Aorta (tissue), 5 donors: ENCODE measurements at regions not wholly inside any gene's neighbourhood (a gene's known extent, or its start where the extent isn't known, plus 50 kb on each side); places are given as distances from the start of the nearest gene placed in this dataset.

Source experiments
- ATAC-seq: fragments of 200-7000 bp; cut with Tn5 transposase; one replicate; pipeline ENCODE4 v1.9.1; 2022; ENCODE audit warnings: moderate library complexity; ENCODE audit not compliant: low FRiP score
- DNase-seq, 2 donors: peaks; one replicate each; pipeline ENCODE4 v3.0.0-alpha.2; 2020
- H3K27ac ChIP-seq, 2 donors: one replicate each; pipeline ENCODE4 v1.5.1; 2013; ENCODE audit warnings: low read length in 2 of 2, mild to moderate bottlenecking in 2 of 2, moderate library complexity in 2 of 2, control low read depth in 1 of 2, inconsistent platforms in 1 of 2, low read depth in 1 of 2
- H3K27me3 ChIP-seq, 2 donors: one replicate each; pipeline ENCODE4 v1.6.1; 2013; ENCODE audit warnings: control low read depth in 1 of 2, low read length in 1 of 2, mild to moderate bottlenecking in 1 of 2, moderate library complexity in 1 of 2; ENCODE audit not compliant: insufficient read depth in 2 of 2, control insufficient read depth in 1 of 2
- H3K36me3 ChIP-seq, 2 donors: one replicate each; pipeline ENCODE4 v1.6.1; 2013; ENCODE audit warnings: control low read depth in 1 of 2, low read length in 1 of 2, mild to moderate bottlenecking in 1 of 2; ENCODE audit not compliant: insufficient read depth in 2 of 2, control insufficient read depth in 1 of 2
- H3K4me1 ChIP-seq, 2 donors: one replicate each; pipeline ENCODE4 v1.6.1; 2013; ENCODE audit warnings: low read length in 2 of 2, control low read depth in 1 of 2, mild to moderate bottlenecking in 1 of 2, moderate library complexity in 1 of 2; ENCODE audit not compliant: insufficient read depth in 2 of 2, control insufficient read depth in 1 of 2
- H3K4me3 ChIP-seq, 2 donors: one replicate each; pipeline ENCODE4 v1.5.1; 2013; ENCODE audit warnings: low read length in 2 of 2, control low read depth in 1 of 2, mild to moderate bottlenecking in 1 of 2
- H3K9me3 ChIP-seq: one replicate; pipeline ENCODE4 v1.6.1; 2013; ENCODE audit warnings: mild to moderate bottlenecking, low read length; ENCODE audit not compliant: control insufficient read depth
- WGBS, 2 donors: extraction: QIAGEN DNeasy Blood & Tissue Kit; methylation state at CpG; one replicate each; pipeline ENCODE4 v1.1.7; 2013; 5-methylcytosine and 5-hydroxymethylcytosine counted together
- intact Hi-C, 2 donors: fragments of 100-400 bp; cut with DNase I; formaldehyde crosslinking; loops; one replicate each; pipeline versions ENCODE4 v1.14.2 to v1.15.0; 2022
- donor health status: healthy with polysubstance abuse.
- donor health status: Bipolar disorder and iron deficiency.
- donor health status: DM: no; HTN: no; CAD: no.
- donor health status: DM: no; HTN: no; CAD: no.
- donor health status: DM: yes; HTN: yes; CAD: no.

DNA sequence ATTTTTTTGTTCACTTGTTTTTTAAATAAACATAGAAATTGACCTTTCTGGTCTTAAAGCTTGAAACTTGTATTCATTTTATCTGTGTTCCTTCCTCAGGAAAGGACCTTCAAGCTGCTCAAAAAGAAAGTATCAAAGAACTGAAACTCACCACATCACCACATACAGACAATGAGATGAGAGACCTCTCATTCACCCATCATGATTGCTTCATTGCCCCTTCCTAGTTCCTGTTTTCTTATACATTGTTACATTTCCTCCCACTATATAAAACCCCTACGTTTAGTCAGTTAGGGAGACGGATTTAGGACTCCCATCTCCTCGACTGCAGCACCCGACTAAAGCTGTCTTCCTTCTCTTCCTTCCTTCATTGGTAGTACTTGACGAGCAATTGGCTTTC, 180.5 kb upstream of the OPRM1 start:
- no peak for DNase-seq
- Histone ChIP-seq H3K27ac (no peak overlapping the region), H3K9me3 (peaks cover 1% of the 10 kb centered on the region), H3K27me3 (no peaks in the 10 kb centered on the region), H3K36me3 (no peaks in the 10 kb centered on the region), H3K4me3 (no peak overlapping the region), H3K4me1 (no peaks in the 10 kb centered on the region)
- ATAC-seq, result no peak
- WGBS, 2 donors, result 71 to 86% methylated on average over 5 of the region's 5 CpGs
- intact Hi-C loops, result no loop called here

DNA sequence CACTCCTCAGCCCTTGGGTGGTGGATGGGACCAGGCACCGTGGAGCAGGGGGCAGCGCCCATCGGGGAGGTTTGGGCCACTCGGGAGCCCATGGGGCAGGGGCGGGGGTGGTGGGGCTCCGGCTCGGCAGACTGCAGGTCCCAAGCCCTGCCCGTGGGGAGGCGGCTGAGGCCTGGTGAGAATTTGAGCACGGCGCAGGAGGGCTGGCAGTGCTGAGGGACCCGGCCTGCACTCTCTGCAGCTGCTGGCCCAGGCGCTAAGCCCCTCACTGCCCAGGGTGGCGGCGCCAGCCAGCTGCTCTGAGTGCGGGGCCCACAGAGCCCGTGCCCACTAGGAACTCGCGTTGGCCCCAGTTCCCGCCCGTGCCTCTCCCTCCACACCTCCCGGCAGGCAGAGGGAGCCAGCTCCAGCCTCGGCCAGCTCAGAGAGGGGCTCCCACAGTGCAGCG, 182.1 kb upstream of the OPRM1 start:
- no peak for ATAC-seq
- H3K9me3 ChIP-seq, result peaks cover 1% of the 10 kb centered on the region
- H3K4me3 ChIP-seq, result no peak overlapping the region

DNA sequence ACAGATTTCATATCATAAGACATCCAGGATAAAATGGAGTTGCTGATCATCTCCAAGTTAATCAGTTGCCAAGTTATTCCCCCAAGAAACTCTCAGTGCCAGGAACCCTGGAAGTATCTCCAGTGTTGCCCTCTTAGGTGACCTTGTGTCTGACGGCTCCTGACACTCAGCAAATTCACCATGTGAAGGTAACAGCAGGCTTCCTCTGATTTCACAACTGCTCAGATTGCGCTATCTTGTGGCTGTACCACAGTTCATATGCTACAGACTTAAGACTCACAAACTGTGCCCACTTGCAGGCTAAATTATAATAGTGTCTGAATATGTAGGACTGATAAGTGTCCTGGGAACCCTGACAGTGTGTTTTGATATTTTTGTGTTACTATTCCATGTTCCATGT, 186.6 kb upstream of the OPRM1 start:
- Histone ChIP-seq H3K9me3 (peaks cover 1% of the 10 kb centered on the region), H3K27ac (no peak overlapping the region), H3K4me1 (no peaks in the 10 kb centered on the region), H3K27me3 (no peaks in the 10 kb centered on the region), H3K4me3 (no peak overlapping the region), H3K36me3 (no peaks in the 10 kb centered on the region)
- ATAC-seq, result no peak
- intact Hi-C loops, result no loop called here
- no peak for DNase-seq
- 87 to 93% methylated on average over 2 of the region's 2 CpGs for WGBS, 2 donors

More for the DNA sequence above, 182.1 kb upstream of the OPRM1 start:
- H3K36me3 ChIP-seq, result no peaks in the 10 kb centered on the region
- H3K4me1 ChIP-seq, result no peaks in the 10 kb centered on the region
- H3K27me3 ChIP-seq, result no peaks in the 10 kb centered on the region
- 95 to 98% methylated on average over 22 to 24 of the region's 24 CpGs for WGBS, 2 donors
- intact Hi-C loops, result no loop called here
- no peak overlapping the region for H3K27ac ChIP-seq
- DNase-seq, result peak in 1 of 2 donors; percentile 43

GRCh38 chr6:153852034-153852433, 187.0 kb upstream of the OPRM1 start:
- intact Hi-C loops, result no loop called here
- no peak overlapping the region for H3K4me3 ChIP-seq
- no peak for DNase-seq
- no peak for ATAC-seq
- H3K27me3 ChIP-seq, result no peaks in the 10 kb centered on the region
- H3K27ac ChIP-seq, result no peak overlapping the region
- H3K9me3 ChIP-seq, result no peaks in the 10 kb centered on the region
- no peaks in the 10 kb centered on the region for H3K36me3 ChIP-seq
- H3K4me1 ChIP-seq, result no peaks in the 10 kb centered on the region
- 95% methylated on average over 3 of the region's 3 CpGs for WGBS, 2 donors

- Histone ChIP-seq H3K27ac (no peak overlapping the region), H3K36me3 (no peaks in the 10 kb centered on the region), H3K27me3 (no peaks in the 10 kb centered on the region), H3K4me1 (no peaks in the 10 kb centered on the region), H3K9me3 (peaks cover 2% of the 10 kb centered on the region), H3K4me3 (no peak overlapping the region)
- DNase-seq (no peak), ATAC-seq (no peak)
- intact Hi-C loops, result no loop called here
- 15 to 16% methylated on average over 1 of the region's 1 CpG for WGBS, 2 donors
Measured at GRCh38 chr6:153849072-153849779, 189.8 kb upstream of the OPRM1 start.

- peaks cover 2% of the 10 kb centered on the region for H3K9me3 ChIP-seq
- intact Hi-C loops, result no loop called here
- no peak for ATAC-seq
- H3K27me3 ChIP-seq, result no peaks in the 10 kb centered on the region
- DNase-seq, result no peak
- H3K4me3 ChIP-seq, result no peak overlapping the region
- 87 to 93% methylated on average over 4 of the region's 4 CpGs for WGBS, 2 donors
- peaks cover 0 to 6% of the 10 kb centered on the region in 2 donors for H3K4me1 ChIP-seq
- no peaks in the 10 kb centered on the region for H3K36me3 ChIP-seq
- no peak overlapping the region for H3K27ac ChIP-seq
Measured at GRCh38 chr6:153843420-153843819, 195.6 kb upstream of the OPRM1 start.

- no peaks in the 10 kb centered on the region for H3K27me3 ChIP-seq
- ATAC-seq (no peak), DNase-seq (no peak)
- 86 to 95% methylated on average over 9 of the region's 9 CpGs for WGBS, 2 donors
- H3K9me3 ChIP-seq, result peaks cover 2% of the 10 kb centered on the region
- H3K27ac ChIP-seq, result no peak overlapping the region
- peaks cover 0 to 6% of the 10 kb centered on the region in 2 donors for H3K4me1 ChIP-seq
- intact Hi-C loops, result no loop called here
- H3K36me3 ChIP-seq, result no peaks in the 10 kb centered on the region
- no peak overlapping the region for H3K4me3 ChIP-seq
Measured at GRCh38 chr6:153842491-153842890, 196.5 kb upstream of the OPRM1 start.

- Histone ChIP-seq H3K4me3 (no peak overlapping the region), H3K4me1 (peaks cover 0 to 6% of the 10 kb centered on the region in 2 donors), H3K27ac (peak overlapping the region in 1 of 2 donors; percentile 36), H3K36me3 (no peaks in the 10 kb centered on the region), H3K9me3 (peaks cover 2% of the 10 kb centered on the region), H3K27me3 (no peaks in the 10 kb centered on the region)
- no peak for DNase-seq
- intact Hi-C loops, result no loop called here
- 0 to 6% methylated on average over 3 of the region's 3 CpGs for WGBS, 2 donors
- ATAC-seq, result peak; percentile 33
Measured at GRCh38 chr6:153840039-153840850, 198.8 kb upstream of the OPRM1 start.

GRCh38 chr6:153832543-153832942, 206.5 kb upstream of the OPRM1 start:
- ATAC-seq (no peak), DNase-seq (no peak)
- Histone ChIP-seq H3K36me3 (no peaks in the 10 kb centered on the region), H3K27ac (no peak overlapping the region), H3K4me3 (no peak overlapping the region), H3K9me3 (no peaks in the 10 kb centered on the region), H3K27me3 (no peaks in the 10 kb centered on the region), H3K4me1 (no peaks in the 10 kb centered on the region)
- intact Hi-C loops, result no loop called here
- 96% methylated on average over 9 of the region's 9 CpGs for WGBS, 2 donors
